ENCODE measurements at regions not wholly inside any gene's neighbourhood (a gene's known extent, or its start where the extent isn't known, plus 50 kb on each side); places are given as distances from the start of the nearest gene placed in this dataset.

DNA sequence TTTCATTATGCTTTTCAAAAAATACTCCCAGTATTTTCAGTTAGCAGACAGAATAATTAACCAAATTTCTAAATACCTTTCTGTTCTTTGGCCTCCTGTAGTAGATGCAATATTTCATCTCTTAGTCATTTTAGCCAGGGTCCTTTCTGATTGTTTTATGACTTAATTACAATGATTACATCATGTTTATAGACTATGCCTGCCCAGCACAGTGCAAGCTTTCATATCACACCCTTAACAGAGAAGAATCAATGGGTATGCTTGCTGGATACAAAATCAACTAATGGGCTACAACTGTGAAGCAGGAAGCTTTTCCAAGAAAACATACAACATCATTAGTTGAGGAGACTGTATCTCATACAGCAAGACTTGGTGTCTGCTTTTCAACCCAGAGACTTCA is 119.8 kb upstream of the NRSN1 start:
- no peak overlapping the region for H3K27ac ChIP-seq (ENCODE audit: low read depth, low read length)
- no peaks in the 10 kb centered on the region for H3K9me3 ChIP-seq (ENCODE audit: low read depth, low read length)
- no peak for DNase-seq (ENCODE audit: insufficient read length, low spot score, missing footprints)
- H4K20me1 ChIP-seq (ENCODE audit: insufficient read depth, low read length), result no peaks in the 10 kb centered on the region
- H3K27me3 ChIP-seq (ENCODE audit: insufficient read depth, low read length), result no peaks in the 10 kb centered on the region
- no peak overlapping the region for H3K4me2 ChIP-seq (ENCODE audit: insufficient read depth, low read length)
- no peaks in the 10 kb centered on the region for H3K79me2 ChIP-seq (ENCODE audit: insufficient read depth, low read length)
- peaks cover 9% of the 10 kb centered on the region for H3K4me1 ChIP-seq (ENCODE audit: insufficient read depth, low read length)
- no peak overlapping the region for H3K4me3 ChIP-seq (ENCODE audit: insufficient read depth, low read length)
- TF ChIP-seq CTCF (IDR thresholded peaks at IDR 0.05; ENCODE audit: extremely low read depth, low read depth, low read length), result no peak
- H2AFZ ChIP-seq (ENCODE audit: low read length), result no peak overlapping the region
- no peaks in the 10 kb centered on the region for H3K36me3 ChIP-seq (ENCODE audit: insufficient read depth, low read length)

DNA sequence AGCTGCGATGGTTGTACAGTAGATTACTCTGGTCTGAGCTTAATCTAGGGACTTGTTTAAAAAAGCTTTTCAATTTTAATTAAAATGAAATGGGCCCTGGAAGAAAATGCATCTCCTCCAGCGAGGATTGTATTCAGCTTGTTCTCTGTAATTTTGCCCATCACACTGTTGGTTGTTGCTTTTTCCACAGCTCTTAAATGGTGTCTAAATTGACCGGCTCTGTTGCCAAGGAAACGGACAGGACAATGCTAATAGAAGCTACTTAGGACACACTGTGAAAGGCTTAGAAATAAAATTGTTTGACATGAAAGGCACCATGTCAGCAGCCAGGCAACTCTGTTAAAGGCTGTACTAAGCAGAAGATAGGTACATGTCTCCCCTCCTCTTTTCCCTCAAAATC is 116.7 kb upstream of the NRSN1 start:
- peaks cover 2% of the 10 kb centered on the region for H3K9me3 ChIP-seq (ENCODE audit: low read depth, low read length)
- no peak overlapping the region for H3K4me3 ChIP-seq (ENCODE audit: insufficient read depth, low read length)
- DNase-seq (ENCODE audit: insufficient read length, low spot score, missing footprints), result no peak
- no peaks in the 10 kb centered on the region for H3K36me3 ChIP-seq (ENCODE audit: insufficient read depth, low read length)
- no peak overlapping the region for H3K4me2 ChIP-seq (ENCODE audit: insufficient read depth, low read length)
- H3K27me3 ChIP-seq (ENCODE audit: insufficient read depth, low read length), result no peaks in the 10 kb centered on the region
- no peak overlapping the region for H3K27ac ChIP-seq (ENCODE audit: low read depth, low read length)
- H3K4me1 ChIP-seq (ENCODE audit: insufficient read depth, low read length), result peaks cover 3% of the 10 kb centered on the region
- H4K20me1 ChIP-seq (ENCODE audit: insufficient read depth, low read length), result no peaks in the 10 kb centered on the region
- TF ChIP-seq CTCF (IDR thresholded peaks at IDR 0.05; ENCODE audit: extremely low read depth, low read depth, low read length), result no peak
- H2AFZ ChIP-seq (ENCODE audit: low read length), result no peak overlapping the region
- H3K79me2 ChIP-seq (ENCODE audit: insufficient read depth, low read length), result no peaks in the 10 kb centered on the region

- DNase-seq (ENCODE audit: insufficient read length, low spot score, missing footprints), result no peak
- Histone ChIP-seq H3K27ac (ENCODE audit: low read depth, low read length) (no peak overlapping the region), H3K9me3 (ENCODE audit: low read depth, low read length) (peaks cover 2% of the 10 kb centered on the region), H3K4me3 (ENCODE audit: insufficient read depth, low read length) (no peak overlapping the region), H3K4me1 (ENCODE audit: insufficient read depth, low read length) (no peaks in the 10 kb centered on the region), H3K36me3 (ENCODE audit: insufficient read depth, low read length) (no peaks in the 10 kb centered on the region), H4K20me1 (ENCODE audit: insufficient read depth, low read length) (no peaks in the 10 kb centered on the region), H2AFZ (ENCODE audit: low read length) (no peak overlapping the region), H3K4me2 (ENCODE audit: insufficient read depth, low read length) (no peak overlapping the region), H3K79me2 (ENCODE audit: insufficient read depth, low read length) (no peaks in the 10 kb centered on the region), H3K27me3 (ENCODE audit: insufficient read depth, low read length) (no peaks in the 10 kb centered on the region)
- no peak for TF ChIP-seq CTCF (IDR thresholded peaks at IDR 0.05; ENCODE audit: extremely low read depth, low read depth, low read length)
Measured at GRCh38 chr6:24010133-24010532, 115.9 kb upstream of the NRSN1 start.

GRCh38 chr6:24016286-24016685 is 109.7 kb upstream of the NRSN1 start:
- no peak overlapping the region for H3K4me2 ChIP-seq (ENCODE audit: insufficient read depth, low read length)
- H3K36me3 ChIP-seq (ENCODE audit: insufficient read depth, low read length), result no peaks in the 10 kb centered on the region
- no peaks in the 10 kb centered on the region for H3K4me1 ChIP-seq (ENCODE audit: insufficient read depth, low read length)
- H4K20me1 ChIP-seq (ENCODE audit: insufficient read depth, low read length), result no peaks in the 10 kb centered on the region
- no peaks in the 10 kb centered on the region for H3K79me2 ChIP-seq (ENCODE audit: insufficient read depth, low read length)
- DNase-seq (ENCODE audit: insufficient read length, low spot score, missing footprints), result no peak
- H3K9me3 ChIP-seq (ENCODE audit: low read depth, low read length), result peaks cover 2% of the 10 kb centered on the region
- no peaks in the 10 kb centered on the region for H3K27me3 ChIP-seq (ENCODE audit: insufficient read depth, low read length)
- H2AFZ ChIP-seq (ENCODE audit: low read length), result no peak overlapping the region
- H3K4me3 ChIP-seq (ENCODE audit: insufficient read depth, low read length), result no peak overlapping the region
- no peak for TF ChIP-seq CTCF (IDR thresholded peaks at IDR 0.05; ENCODE audit: extremely low read depth, low read depth, low read length)
- H3K27ac ChIP-seq (ENCODE audit: low read depth, low read length), result no peak overlapping the region

Data from osteoblast (primary cell).